Mucosa of descending colon (tissue), 3 donors: ENCODE measurements at regions not wholly inside any gene's neighbourhood (a gene's known extent, or its start where the extent isn't known, plus 50 kb on each side); places are given as distances from the start of the nearest gene placed in this dataset.
"Not testable (repeated sequence)": the region's sequence is repeated elsewhere in the genome, so short reads cannot be mapped to it uniquely, and the experiment has no call there.

Source experiments
- ATAC-seq: fragments of 200-7000 bp; cut with Tn5 transposase; one replicate; pipeline ENCODE4 v1.9.1; 2020; ENCODE audit warnings: mild to moderate bottlenecking, moderate library complexity
- DNase-seq, 3 donors: peaks; one replicate each; pipeline ENCODE4 v3.0.0-alpha.2; 2020
- H3K36me3 ChIP-seq: fragments of 200-600 bp; one replicate; pipeline ENCODE4 v1.8.0; 2021; ENCODE audit warnings: low read depth, mild to moderate bottlenecking
- H3K4me1 ChIP-seq: fragments of 200-600 bp; one replicate; pipeline ENCODE4 v1.8.0; 2021; ENCODE audit warnings: low read depth, mild to moderate bottlenecking
- H3K4me3 ChIP-seq: fragments of 200-600 bp; one replicate; pipeline ENCODE4 v1.8.0; 2021; ENCODE audit warnings: mild to moderate bottlenecking
- H3K9me3 ChIP-seq: fragments of 200-600 bp; one replicate; pipeline ENCODE4 v1.8.0; 2021; ENCODE audit warnings: mild to moderate bottlenecking
- CTCF ChIP-seq: fragments of 200-600 bp; IDR thresholded peaks from one replicate; pipeline ENCODE4 v1.8.0; 2022; ENCODE audit warnings: antibody characterized with exemption, mild to moderate bottlenecking
- intact Hi-C, 2 donors: fragments of 100-400 bp; cut with DNase I in 1 of 2; cut with micrococcal nuclease in 1 of 2; formaldehyde crosslinking; loops; one replicate each; pipeline versions ENCODE4 v1.11.0 to v1.11.1; 2022; cut with DNase I, micrococcal nuclease
- donor health status: DM: no; HTN: no; CAD: no; lungs with moderate emphysema.
- donor health status: DM: no; HTN: no; CAD: no.
- donor health status: DM: no; HTN: yes; CAD: no.

- Histone ChIP-seq H3K9me3 (peaks cover 25% of the 10 kb centered on the region), H3K36me3 (no peaks in the 10 kb centered on the region), H3K4me1 (no peaks in the 10 kb centered on the region), H3K4me3 (no peak overlapping the region)
- no peak for ATAC-seq
- intact Hi-C loops, result no loop called here
- DNase-seq, result no peak
- TF ChIP-seq CTCF, result no peak
These were observed 321.1 kb upstream of the PRICKLE1 start for GRCh38 chr12:42910656-42911055.

DNA sequence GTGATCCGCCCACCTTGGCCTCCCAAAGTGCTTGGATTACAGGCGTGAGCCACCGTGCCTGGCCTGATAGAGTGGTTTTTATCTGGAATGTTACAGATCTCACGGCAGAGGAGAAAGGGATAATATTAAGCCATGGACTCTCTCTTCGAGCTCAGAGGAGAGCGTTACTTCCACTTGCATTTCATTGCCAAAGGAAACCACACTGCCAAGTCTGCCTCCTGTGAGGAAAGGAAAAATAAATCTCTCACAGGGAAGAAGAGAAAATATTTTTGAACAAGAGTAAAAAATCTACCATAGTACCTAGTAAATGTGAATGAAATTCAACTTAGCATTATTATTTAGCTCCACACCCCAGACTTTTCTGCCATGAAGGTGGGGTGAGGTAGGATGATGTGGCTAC, 319.2 kb upstream of the PRICKLE1 start:
- Histone ChIP-seq H3K9me3 (peaks cover 36% of the 10 kb centered on the region), H3K4me3 (no peak overlapping the region), H3K36me3 (no peaks in the 10 kb centered on the region), H3K4me1 (no peaks in the 10 kb centered on the region)
- TF ChIP-seq CTCF, result no peak
- intact Hi-C loops, result no loop called here
- ATAC-seq, result no peak
- DNase-seq, result no peak

- H3K4me3 ChIP-seq, H3K36me3 ChIP-seq, DNase-seq, ATAC-seq, H3K4me1 ChIP-seq, intact Hi-C loops: not testable (repeated sequence)
- H3K9me3 ChIP-seq, result peaks cover 35% of the 10 kb centered on the region
These were observed 317.3 kb upstream of the PRICKLE1 start for GRCh38 chr12:42906801-42907200.

DNA sequence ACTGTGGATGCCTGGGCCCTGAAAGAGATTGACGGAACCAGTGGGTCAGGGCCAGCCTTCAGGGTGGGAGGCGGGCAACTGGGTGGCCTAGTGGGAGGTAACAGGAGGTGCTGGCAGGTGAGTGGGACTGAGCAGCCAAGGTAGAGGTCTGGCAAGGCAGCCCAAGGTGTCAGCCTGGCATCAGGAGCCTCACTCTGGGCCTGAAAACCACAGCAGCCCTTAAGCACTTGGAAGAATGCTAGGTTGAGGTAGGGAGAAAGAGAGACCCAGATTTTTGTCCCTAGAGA, 315.8 kb upstream of the PRICKLE1 start:
- H3K36me3 ChIP-seq, result no peaks in the 10 kb centered on the region
- no peak for TF ChIP-seq CTCF
- DNase-seq (no peak), ATAC-seq (no peak)
- intact Hi-C loops, result no loop called here
- H3K4me1 ChIP-seq, result no peaks in the 10 kb centered on the region
- peaks cover 38% of the 10 kb centered on the region for H3K9me3 ChIP-seq
- no peak overlapping the region for H3K4me3 ChIP-seq

DNA sequence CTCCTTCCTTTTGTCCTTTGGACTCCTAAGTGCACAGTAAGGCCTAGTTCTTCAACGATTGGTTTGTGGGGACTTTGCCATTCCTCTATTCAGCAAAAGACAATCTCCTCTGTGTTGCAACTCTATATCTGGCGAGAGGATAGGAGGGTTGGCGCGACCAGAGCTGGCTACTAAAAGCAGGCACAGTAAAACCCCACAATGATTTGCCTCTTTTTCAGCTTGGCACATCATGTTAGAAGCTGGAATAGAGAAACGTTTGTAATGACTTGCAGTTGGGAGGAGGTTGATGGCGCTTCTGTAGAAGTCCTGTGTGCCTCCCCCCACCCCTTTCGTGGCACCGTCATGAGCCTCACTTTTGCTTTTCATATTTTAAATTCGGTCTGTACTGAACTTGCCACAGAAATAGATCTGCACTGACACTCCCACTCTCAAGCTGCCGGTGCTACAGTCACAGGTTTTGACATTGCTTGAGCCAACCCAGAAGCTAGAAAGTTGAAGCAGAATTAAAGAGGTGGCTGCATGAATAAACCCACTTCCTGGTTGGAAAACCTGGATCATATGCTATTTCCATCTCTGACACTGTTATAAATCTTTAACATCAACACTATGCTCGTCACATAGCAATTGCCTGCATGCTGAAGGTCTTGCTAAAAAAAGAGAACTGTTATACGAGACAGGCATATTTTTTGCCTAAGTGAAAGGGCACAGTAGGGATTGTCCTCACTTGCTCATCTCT, 315.3 kb upstream of the PRICKLE1 start:
- no peaks in the 10 kb centered on the region for H3K36me3 ChIP-seq
- no peaks in the 10 kb centered on the region for H3K4me1 ChIP-seq
- no peak for TF ChIP-seq CTCF
- H3K9me3 ChIP-seq, result peaks cover 43% of the 10 kb centered on the region
- ATAC-seq (no peak), DNase-seq (no peak)
- intact Hi-C loops, result no loop called here
- no peak overlapping the region for H3K4me3 ChIP-seq

GRCh38 chr12:42903736-42904135, 314.2 kb upstream of the PRICKLE1 start:
- ATAC-seq, result no peak
- peaks cover 42% of the 10 kb centered on the region for H3K9me3 ChIP-seq
- no peaks in the 10 kb centered on the region for H3K4me1 ChIP-seq
- intact Hi-C loops, result no loop called here
- no peak for DNase-seq
- H3K36me3 ChIP-seq, result no peaks in the 10 kb centered on the region
- no peak overlapping the region for H3K4me3 ChIP-seq
- no peak for TF ChIP-seq CTCF
